H9 (cell line): ENCODE measurements at regions not wholly inside any gene's neighbourhood (a gene's known extent, or its start where the extent isn't known, plus 50 kb on each side); places are given as distances from the start of the nearest gene placed in this dataset.

Experiments
- DNase-seq: peaks from one replicate; pipeline ENCODE4 v3.0.0-alpha.2; 2017
- H2AFZ ChIP-seq: one replicate; pipeline ENCODE4 v1.6.1; 2013; ENCODE audit warnings: mild to moderate bottlenecking, low read length, control low read depth, moderate library complexity
- H2AK5ac ChIP-seq: 2 replicates; pipeline ENCODE4 v1.6.1; 2013; ENCODE audit warnings: low read length, control low read depth, mixed read lengths; ENCODE audit not compliant: insufficient read length
- H2BK120ac ChIP-seq: one replicate; pipeline ENCODE4 v1.6.1; 2013; ENCODE audit warnings: low read depth, mild to moderate bottlenecking, low read length, control low read depth, inconsistent platforms; ENCODE audit not compliant: poor library complexity, severe bottlenecking
- H2BK12ac ChIP-seq: 2 replicates; pipeline ENCODE4 v1.6.1; 2013; ENCODE audit warnings: low read length, control low read depth, mixed read lengths, low read depth; ENCODE audit not compliant: insufficient read length
- H2BK15ac ChIP-seq: 2 replicates; pipeline ENCODE4 v1.6.1; 2013; ENCODE audit warnings: low read depth, low read length, control low read depth
- H2BK20ac ChIP-seq: one replicate; pipeline ENCODE4 v1.6.1; 2013; ENCODE audit warnings: low read depth, mild to moderate bottlenecking, low read length, control low read depth, inconsistent platforms; ENCODE audit not compliant: poor library complexity, severe bottlenecking
- H2BK5ac ChIP-seq: 2 replicates; pipeline ENCODE4 v1.6.1; 2013; ENCODE audit warnings: low read length, control low read depth, mixed read lengths; ENCODE audit not compliant: insufficient read length
- H3K14ac ChIP-seq: 2 replicates; pipeline ENCODE4 v1.6.1; 2013; ENCODE audit warnings: low read length, control low read depth; ENCODE audit not compliant: insufficient read depth
- H3K18ac ChIP-seq: 2 replicates; pipeline ENCODE4 v1.6.1; 2013; ENCODE audit warnings: low read depth, mild to moderate bottlenecking, mixed read lengths, low read length, control low read depth; ENCODE audit not compliant: insufficient read length
- H3K23ac ChIP-seq: 2 replicates; pipeline ENCODE4 v1.6.1; 2013; ENCODE audit warnings: low read length, control low read depth, mixed read lengths, low read depth; ENCODE audit not compliant: insufficient read length
- H3K23me2 ChIP-seq: 2 replicates; pipeline ENCODE4 v1.6.1; 2013; ENCODE audit warnings: low read depth, mild to moderate bottlenecking, mixed read lengths, low read length, control low read depth; ENCODE audit not compliant: insufficient read length, poor library complexity, severe bottlenecking
- H3K27ac ChIP-seq: 2 replicates; pipeline ENCODE4 v1.5.1; 2013; ENCODE audit warnings: low read length, control low read depth, mixed read lengths, low read depth; ENCODE audit not compliant: insufficient read length
- H3K27me3 ChIP-seq: 2 replicates; pipeline ENCODE4 v1.6.1; 2013; ENCODE audit warnings: low read length, control low read depth, inconsistent platforms; ENCODE audit not compliant: insufficient read depth
- H3K4ac ChIP-seq: 2 replicates; pipeline ENCODE4 v1.6.1; 2013; ENCODE audit warnings: low read depth, mild to moderate bottlenecking, control low read depth, inconsistent platforms, low read length, moderate library complexity
- H3K4me1 ChIP-seq: 2 replicates; pipeline ENCODE4 v1.6.1; 2013; ENCODE audit warnings: low read length, control low read depth, inconsistent platforms; ENCODE audit not compliant: insufficient read depth
- H3K4me2 ChIP-seq: 2 replicates; pipeline ENCODE4 v1.6.1; 2013; ENCODE audit warnings: low read length, control low read depth, mixed read lengths; ENCODE audit not compliant: insufficient read length, insufficient read depth
- H3K56ac ChIP-seq: 2 replicates; pipeline ENCODE4 v1.6.1; 2013; ENCODE audit warnings: low read depth, mild to moderate bottlenecking, mixed read lengths, low read length, control low read depth; ENCODE audit not compliant: insufficient read length
- H3K79me1 ChIP-seq: 2 replicates; pipeline ENCODE4 v1.6.1; 2013; ENCODE audit warnings: low read depth, mild to moderate bottlenecking, moderate library complexity, low read length, control low read depth, inconsistent platforms; ENCODE audit not compliant: insufficient read depth, poor library complexity, severe bottlenecking
- H3K79me2 ChIP-seq: 2 replicates; pipeline ENCODE4 v1.6.1; 2013; ENCODE audit warnings: low read length, control low read depth, inconsistent platforms; ENCODE audit not compliant: insufficient read depth
- H3K9ac ChIP-seq: 2 replicates; pipeline ENCODE4 v1.6.1; 2013; ENCODE audit warnings: low read length, control low read depth, mixed read lengths; ENCODE audit not compliant: insufficient read length; ENCODE audit errors: extremely low read depth
- H3K9me3 ChIP-seq: one replicate; pipeline ENCODE4 v1.6.1; 2013; ENCODE audit warnings: low read depth, low read length, inconsistent platforms; ENCODE audit not compliant: control insufficient read depth
- H3T11ph ChIP-seq: one replicate; pipeline ENCODE4 v1.6.1; 2013; ENCODE audit warnings: mild to moderate bottlenecking, low read length, control low read depth, inconsistent platforms
- H4K20me1 ChIP-seq: one replicate; pipeline ENCODE4 v1.6.1; 2013; ENCODE audit not compliant: control insufficient read depth, insufficient read length, insufficient read depth
- H4K5ac ChIP-seq: 2 replicates; pipeline ENCODE4 v1.6.1; 2013; ENCODE audit warnings: low read depth, mild to moderate bottlenecking, mixed read lengths, low read length, control low read depth; ENCODE audit not compliant: insufficient read length
- H4K8ac ChIP-seq: replicated peaks from 2 replicates; pipeline ENCODE4 v1.6.1; 2013; ENCODE audit warnings: low read length, control low read depth, mixed read lengths, low read depth; ENCODE audit not compliant: insufficient read length
- H4K91ac ChIP-seq: 2 replicates; pipeline ENCODE4 v1.6.1; 2013; ENCODE audit warnings: low read depth, mild to moderate bottlenecking, moderate library complexity, mixed read lengths, low read length, control low read depth; ENCODE audit not compliant: insufficient read length
- H3K27ac Mint-ChIP-seq, 3 experiments: 2 replicates in 2 of 3; 3 replicates in 1 of 3; pipeline ENCODE4 v1.8.0; 2020 to 2021; ENCODE audit warnings: mixed read lengths in 3 of 3, mild to moderate bottlenecking in 1 of 3, moderate library complexity in 1 of 3
- H3K27me3 Mint-ChIP-seq: 2 replicates; pipeline ENCODE4 v1.8.0; 2021; ENCODE audit warnings: low read depth, mild to moderate bottlenecking, moderate library complexity, mixed read lengths
- H3K36me3 Mint-ChIP-seq, 3 experiments: 2 replicates in 2 of 3; 3 replicates in 1 of 3; pipeline ENCODE4 v1.8.0; 2020 to 2021; ENCODE audit warnings: low read depth in 3 of 3, mixed read lengths in 3 of 3; ENCODE audit not compliant: insufficient read depth in 1 of 3
- H3K4me1 Mint-ChIP-seq, 2 experiments: 2 replicates each; pipeline ENCODE4 v1.8.0; 2020; ENCODE audit warnings: mixed read lengths in 2 of 2
- H3K4me3 Mint-ChIP-seq, 2 experiments: 2 replicates in 1 of 2; 3 replicates in 1 of 2; pipeline ENCODE4 v1.8.0; 2020 to 2021; ENCODE audit warnings: mild to moderate bottlenecking in 2 of 2, mixed read lengths in 2 of 2, moderate library complexity in 1 of 2
- H3K9me3 Mint-ChIP-seq, 2 experiments: 2 replicates in 1 of 2; 3 replicates in 1 of 2; pipeline ENCODE4 v1.8.0; 2020; ENCODE audit warnings: mild to moderate bottlenecking in 2 of 2, mixed read lengths in 2 of 2, moderate library complexity in 1 of 2
- CTCF ChIP-seq: fragments of 200-600 bp; sonication (generic); conservative IDR thresholded peaks from 3 replicates; pipeline ENCODE4 v1.8.0; 2021; ENCODE audit warnings: antibody characterized with exemption, mild to moderate bottlenecking
- WGBS: extraction: QIAGEN DNeasy Blood & Tissue Kit; methylation state at CpG from one replicate; pipeline ENCODE4 v1.1.7; 2013; ENCODE audit warnings: missing lambda C conversion rate, low lambda C conversion rate, mixed read lengths; ENCODE audit not compliant: insufficient read length; ENCODE audit errors: extremely low coverage; 5-methylcytosine and 5-hydroxymethylcytosine counted together

DNA sequence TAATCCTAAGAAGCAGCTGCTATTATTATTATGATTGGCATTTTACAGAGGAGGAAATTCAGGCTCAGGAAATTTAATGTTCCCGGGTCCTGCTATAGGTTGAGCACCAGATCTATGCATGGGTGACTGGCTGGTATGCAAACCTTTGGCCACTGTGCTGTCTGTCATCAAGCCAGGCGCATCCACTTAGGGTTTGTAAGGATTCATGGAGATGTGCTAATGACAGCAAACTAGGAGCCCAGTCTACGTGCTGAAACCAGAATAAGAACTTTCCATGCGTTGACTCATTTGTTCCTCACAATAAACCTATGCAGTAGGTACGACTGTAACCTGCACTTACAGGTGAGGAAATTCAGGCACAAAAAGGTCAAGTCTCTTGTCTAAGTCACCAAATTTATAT lies 64.5 kb upstream of the ZMIZ1 start:
- H3K36me3 Mint-ChIP-seq, result no peaks in the 10 kb centered on the region

More for the DNA sequence above, 64.5 kb upstream of the ZMIZ1 start:
- Histone ChIP-seq H4K91ac (no peak overlapping the region), H2BK12ac (no peak overlapping the region), H3K27me3 (no peaks in the 10 kb centered on the region), H4K5ac (no peak overlapping the region), H3K23ac (no peak overlapping the region), H3K18ac (no peak overlapping the region), H3K4me2 (no peak overlapping the region), H3K4ac (no peak overlapping the region), H3K14ac (no peak overlapping the region), H2BK20ac (no peak overlapping the region), H3K79me2 (no peaks in the 10 kb centered on the region), H3K79me1 (no peaks in the 10 kb centered on the region), H2BK120ac (no peak overlapping the region), H4K8ac (no peak overlapping the region), H2BK15ac (no peak overlapping the region), H3K56ac (no peak overlapping the region), H3K9me3 (no peaks in the 10 kb centered on the region), H2BK5ac (no peak overlapping the region), H2AFZ (no peak overlapping the region), H3K9ac (no peak overlapping the region), H4K20me1 (no peaks in the 10 kb centered on the region), H3T11ph (no peak overlapping the region), H3K27ac (no peak overlapping the region), H3K23me2 (no peaks in the 10 kb centered on the region), H3K4me1 (no peaks in the 10 kb centered on the region), H2AK5ac (no peak overlapping the region)
- DNase-seq, result no peak
- no CpG with 5 or more reads among the region's 5 CpGs for WGBS
- Mint-ChIP-seq H3K4me1 (peaks cover 13 to 22% of the 10 kb centered on the region in 2 experiments), H3K27me3 (peaks cover 18% of the 10 kb centered on the region), H3K9me3 (no peaks in the 10 kb centered on the region), H3K27ac (no peak overlapping the region), H3K4me3 (no peak overlapping the region)
- TF ChIP-seq CTCF, result no peak
